ENCODE measurements at regions not wholly inside any gene's neighbourhood (a gene's known extent, or its start where the extent isn't known, plus 50 kb on each side); places are given as distances from the start of the nearest gene placed in this dataset.

DNA sequence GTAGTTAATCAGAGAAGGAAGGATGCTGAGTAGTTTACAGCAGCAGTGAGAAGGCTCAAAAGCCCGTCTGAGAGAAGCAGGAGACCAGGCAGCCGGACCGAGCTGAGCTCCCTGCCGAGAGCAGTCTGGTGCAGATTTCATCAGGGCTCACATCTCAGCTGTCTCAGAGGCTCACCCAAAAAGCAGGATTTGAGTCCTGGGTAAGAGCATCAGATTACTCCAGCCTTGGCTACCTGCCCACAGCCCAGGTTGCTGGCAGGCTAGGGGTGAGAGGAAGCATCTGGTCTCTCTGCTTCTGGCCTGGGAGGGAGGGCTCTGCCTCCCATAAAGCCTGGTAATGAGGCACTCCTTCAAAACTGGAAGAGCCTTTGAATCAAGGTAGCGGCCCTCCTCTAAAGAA is 140.5 kb downstream of the ST6GAL2 start:
- Histone ChIP-seq H3K4me3 (ENCODE audit: low read length) (no peak overlapping the region), H3K36me3 (ENCODE audit: control insufficient read depth, insufficient read depth, low read length) (no peaks in the 10 kb centered on the region), H3K9ac (ENCODE audit: low read length) (no peak overlapping the region), H3K27me3 (ENCODE audit: control insufficient read depth, insufficient read depth, low read length) (no peaks in the 10 kb centered on the region), H3K27ac (ENCODE audit: low read depth, low read length) (no peak overlapping the region), H3K4me1 (ENCODE audit: control insufficient read depth, insufficient read depth, low read length) (no peaks in the 10 kb centered on the region)

DNA sequence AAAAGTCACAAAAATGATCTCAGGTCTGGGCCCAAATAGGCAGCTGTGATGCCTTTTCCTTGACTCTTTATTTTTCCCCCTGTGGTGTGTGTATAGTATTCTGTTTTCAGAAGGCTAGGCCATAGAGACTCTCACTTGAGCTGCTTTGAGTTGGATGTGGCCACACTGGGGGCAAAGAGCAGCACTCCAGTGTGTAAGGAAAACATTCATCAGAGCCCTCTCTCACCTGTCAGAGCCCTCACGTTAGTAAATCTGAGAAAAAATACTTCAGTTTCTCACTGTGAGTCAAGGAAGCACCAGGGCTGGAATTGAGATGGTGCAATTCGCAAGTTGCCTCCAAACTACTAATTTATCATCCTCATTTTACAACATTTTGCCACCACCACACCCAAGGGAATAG is 136.1 kb downstream of the ST6GAL2 start:
- H3K36me3 ChIP-seq (ENCODE audit: control insufficient read depth, insufficient read depth, low read length): no peaks in the 10 kb centered on the region
- no peaks in the 10 kb centered on the region for H3K4me1 ChIP-seq (ENCODE audit: control insufficient read depth, insufficient read depth, low read length)
- H3K27me3 ChIP-seq (ENCODE audit: control insufficient read depth, insufficient read depth, low read length): no peaks in the 10 kb centered on the region
- no peak overlapping the region for H3K4me3 ChIP-seq (ENCODE audit: low read length)
- no peak overlapping the region for H3K9ac ChIP-seq (ENCODE audit: low read length)
- H3K27ac ChIP-seq (ENCODE audit: low read depth, low read length): no peak overlapping the region
